Umbilical cord (tissue), 1 donor: ENCODE measurements at regions not wholly inside any gene's neighbourhood (a gene's known extent, or its start where the extent isn't known, plus 50 kb on each side); places are given as distances from the start of the nearest gene placed in this dataset.

Source experiments
- DNase-seq: peaks from one replicate; pipeline ENCODE4 v3.0.0-alpha.2; 2015; ENCODE audit warnings: low spot score

- DNase-seq = no peak
Observed at GRCh38 chr5:98556712-98557111, 216.8 kb upstream of the RGMB start.

- no peak for DNase-seq
Observed at GRCh38 chr5:98557916-98558315, 215.5 kb upstream of the RGMB start.

- DNase-seq = no peak
Observed at GRCh38 chr5:98563885-98564653, 209.4 kb upstream of the RGMB start.

- no peak for DNase-seq
Observed at GRCh38 chr5:98564836-98565235, 208.6 kb upstream of the RGMB start.

- DNase-seq = no peak
Observed at GRCh38 chr5:98568336-98568735, 205.1 kb upstream of the RGMB start.

GRCh38 chr5:98569288-98569687 lies 204.2 kb upstream of the RGMB start:
- DNase-seq = no peak

- no peak for DNase-seq
Observed at GRCh38 chr5:98570010-98570409, 203.5 kb upstream of the RGMB start.

GRCh38 chr5:98570661-98571191 lies 202.7 kb upstream of the RGMB start:
- no peak for DNase-seq

GRCh38 chr5:98573834-98574320 lies 199.6 kb upstream of the RGMB start:
- no peak for DNase-seq

GRCh38 chr5:98576275-98576674 lies 197.2 kb upstream of the RGMB start:
- no peak for DNase-seq

GRCh38 chr5:98578438-98578837 lies 195.0 kb upstream of the RGMB start:
- no peak for DNase-seq

GRCh38 chr5:98581112-98581997 lies 192.1 kb upstream of the RGMB start:
- DNase-seq = peak; percentile 34

GRCh38 chr5:98583586-98583985 lies 189.9 kb upstream of the RGMB start:
- DNase-seq = no peak

- no peak for DNase-seq
Observed at GRCh38 chr5:98585661-98586310, 187.7 kb upstream of the RGMB start.

- no peak for DNase-seq
Observed at GRCh38 chr5:98586581-98586980, 186.9 kb upstream of the RGMB start.

GRCh38 chr5:98587166-98587565 lies 186.3 kb upstream of the RGMB start:
- DNase-seq = no peak

GRCh38 chr5:98588215-98588614 lies 185.2 kb upstream of the RGMB start:
- DNase-seq = no peak

GRCh38 chr5:98593418-98593817 lies 180.0 kb upstream of the RGMB start:
- DNase-seq = no peak

GRCh38 chr5:98594098-98594497 lies 179.4 kb upstream of the RGMB start:
- no peak for DNase-seq

GRCh38 chr5:98599016-98599415 lies 174.4 kb upstream of the RGMB start:
- DNase-seq = no peak

GRCh38 chr5:98602534-98603112 lies 170.8 kb upstream of the RGMB start:
- no peak for DNase-seq

- no peak for DNase-seq
Observed at GRCh38 chr5:98603456-98603855, 170.0 kb upstream of the RGMB start.
